ENCODE measurements at regions not wholly inside any gene's neighbourhood (a gene's known extent, or its start where the extent isn't known, plus 50 kb on each side); places are given as distances from the start of the nearest gene placed in this dataset.

DNA sequence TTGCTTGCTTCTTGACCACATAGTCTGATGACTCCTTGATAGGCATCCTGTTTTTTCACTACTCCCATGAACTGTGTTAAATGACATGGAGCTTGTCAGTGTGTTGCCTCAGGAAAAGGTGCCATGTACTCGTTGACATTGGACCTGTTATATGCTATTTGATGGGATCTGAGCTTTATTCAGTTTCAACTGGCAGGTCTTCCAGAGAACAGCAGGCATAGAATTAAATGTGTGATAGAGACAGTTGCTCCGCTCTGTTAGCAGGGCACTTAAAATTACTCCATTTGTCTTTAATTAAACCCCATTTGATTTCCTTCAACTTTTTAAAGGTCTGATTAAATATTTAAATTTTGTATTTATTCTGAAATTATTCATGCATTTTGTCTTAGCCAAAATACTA is 189.7 kb upstream of the ADGRL4 start:
- Histone ChIP-seq H3K9me3 (no peaks in the 10 kb centered on the region), H3K4me3 (no peak overlapping the region), H3K36me3 (no peaks in the 10 kb centered on the region), H3K27ac (no peak overlapping the region), H3K4me1 (no peaks in the 10 kb centered on the region), H3K27me3 (no peaks in the 10 kb centered on the region)
- DNase-seq, result no peak
- no peak for ATAC-seq
- TF ChIP-seq POLR2A (IDR thresholded peaks at IDR 0.05) (no peak), CTCF (IDR thresholded peaks at IDR 0.05) (no peak)
- intact Hi-C loops (cut with DNase I), result no loop called here
- 56% methylated on average over 2 of the region's 2 CpGs for WGBS (ENCODE audit: insufficient coverage, low coverage, low lambda C conversion rate, missing lambda C conversion rate)

DNA sequence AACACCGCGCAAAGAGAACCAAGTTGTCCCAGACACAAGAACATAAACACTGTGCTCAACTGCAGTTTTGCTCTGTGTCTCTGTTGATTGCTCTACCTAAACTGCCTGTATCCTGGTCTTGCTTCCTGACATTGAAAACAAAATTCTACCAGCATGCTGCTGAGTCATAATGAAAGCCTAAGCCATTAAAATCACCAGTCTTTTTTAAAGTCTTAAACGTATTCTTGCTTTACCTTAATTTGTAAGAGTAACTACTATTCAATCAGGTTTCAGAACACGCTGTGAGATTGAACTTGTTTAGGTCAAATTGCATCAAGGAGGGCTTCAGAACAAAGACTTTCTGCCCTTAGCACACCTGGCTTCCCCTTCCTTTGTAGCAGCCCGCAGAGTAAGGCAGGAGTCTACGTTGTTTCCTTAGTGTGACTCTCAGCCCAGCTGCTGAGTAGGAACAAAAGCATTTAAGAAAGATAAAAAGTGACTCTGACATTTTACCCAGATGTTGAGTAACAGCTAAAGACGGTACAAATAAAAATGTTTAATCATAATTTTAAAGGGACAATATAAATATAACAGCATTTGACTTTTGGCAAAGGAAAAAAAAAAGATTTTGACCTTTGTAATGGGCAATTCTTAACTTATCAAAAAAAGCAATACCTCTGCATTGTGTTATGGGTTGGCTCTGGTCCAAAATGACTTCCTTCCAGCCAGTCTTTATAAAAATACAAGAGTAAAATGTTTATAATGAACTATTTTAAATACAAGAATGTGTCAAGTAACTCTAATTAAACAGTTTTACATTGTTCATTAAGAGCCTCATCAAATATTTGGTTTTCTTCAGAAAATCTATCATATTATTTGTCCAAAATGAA is 186.9 kb upstream of the ADGRL4 start:
- no peaks in the 10 kb centered on the region for H3K9me3 ChIP-seq
- intact Hi-C loops (cut with DNase I), result no loop called here
- H3K27ac ChIP-seq, result no peak overlapping the region
- peak in 2 of 4 donors; percentile 57 to 70 for ATAC-seq
- H3K27me3 ChIP-seq, result no peaks in the 10 kb centered on the region
- 34% methylated on average over 7 of the region's 7 CpGs for WGBS (ENCODE audit: insufficient coverage, low coverage, low lambda C conversion rate, missing lambda C conversion rate)
- no peaks in the 10 kb centered on the region for H3K36me3 ChIP-seq
- no peaks in the 10 kb centered on the region for H3K4me1 ChIP-seq
- no peak for DNase-seq
- no peak for TF ChIP-seq POLR2A (IDR thresholded peaks at IDR 0.05)
- TF ChIP-seq CTCF (IDR thresholded peaks at IDR 0.05), result no peak
- H3K4me3 ChIP-seq, result no peak overlapping the region

DNA sequence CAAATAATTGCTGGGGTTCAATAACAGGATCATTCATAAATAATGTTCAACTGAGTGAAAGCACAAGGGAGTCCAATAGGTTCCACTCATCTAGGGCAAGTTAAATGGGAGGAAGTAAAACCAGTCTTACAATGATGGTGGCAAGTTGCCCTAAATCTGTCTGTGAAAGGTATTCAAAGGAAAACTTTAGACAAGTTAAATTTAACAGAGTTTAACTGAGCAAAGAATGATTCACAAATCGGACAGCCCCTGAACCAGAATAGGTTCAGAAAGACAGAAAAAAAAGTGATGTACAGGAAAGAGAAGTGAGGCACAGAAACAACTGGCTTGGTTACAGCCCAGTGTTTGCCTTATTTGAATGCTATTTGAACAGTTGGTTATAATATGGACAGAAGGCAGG is 183.5 kb upstream of the ADGRL4 start:
- Histone ChIP-seq H3K4me3 (no peak overlapping the region), H3K27ac (no peak overlapping the region), H3K4me1 (no peaks in the 10 kb centered on the region), H3K27me3 (no peaks in the 10 kb centered on the region), H3K9me3 (no peaks in the 10 kb centered on the region), H3K36me3 (no peaks in the 10 kb centered on the region)
- WGBS (ENCODE audit: insufficient coverage, low coverage, low lambda C conversion rate, missing lambda C conversion rate), result 40% methylated on average over 1 of the region's 1 CpG
- intact Hi-C loops (cut with DNase I), result no loop called here
- ATAC-seq (no peak), DNase-seq (no peak)
- TF ChIP-seq CTCF (IDR thresholded peaks at IDR 0.05) (no peak), POLR2A (IDR thresholded peaks at IDR 0.05) (no peak)

GRCh38 chr1:79188337-79188736 is 181.8 kb upstream of the ADGRL4 start:
- ATAC-seq (peak in 1 of 4 donors; percentile 20), DNase-seq (no peak)
- H3K27ac ChIP-seq, result no peak overlapping the region
- H3K4me1 ChIP-seq, result no peaks in the 10 kb centered on the region
- TF ChIP-seq CTCF (IDR thresholded peaks at IDR 0.05), result no peak
- H3K27me3 ChIP-seq, result no peaks in the 10 kb centered on the region
- H3K4me3 ChIP-seq, result no peak overlapping the region
- WGBS (ENCODE audit: insufficient coverage, low coverage, low lambda C conversion rate, missing lambda C conversion rate), result 18% methylated on average over 2 of the region's 2 CpGs
- no peaks in the 10 kb centered on the region for H3K36me3 ChIP-seq
- intact Hi-C loops (cut with DNase I), result no loop called here
- no peaks in the 10 kb centered on the region for H3K9me3 ChIP-seq

Measured in right lobe of liver (tissue), 6 donors.